ENCODE measurements at regions not wholly inside any gene's neighbourhood (a gene's known extent, or its start where the extent isn't known, plus 50 kb on each side); places are given as distances from the start of the nearest gene placed in this dataset.

DNA sequence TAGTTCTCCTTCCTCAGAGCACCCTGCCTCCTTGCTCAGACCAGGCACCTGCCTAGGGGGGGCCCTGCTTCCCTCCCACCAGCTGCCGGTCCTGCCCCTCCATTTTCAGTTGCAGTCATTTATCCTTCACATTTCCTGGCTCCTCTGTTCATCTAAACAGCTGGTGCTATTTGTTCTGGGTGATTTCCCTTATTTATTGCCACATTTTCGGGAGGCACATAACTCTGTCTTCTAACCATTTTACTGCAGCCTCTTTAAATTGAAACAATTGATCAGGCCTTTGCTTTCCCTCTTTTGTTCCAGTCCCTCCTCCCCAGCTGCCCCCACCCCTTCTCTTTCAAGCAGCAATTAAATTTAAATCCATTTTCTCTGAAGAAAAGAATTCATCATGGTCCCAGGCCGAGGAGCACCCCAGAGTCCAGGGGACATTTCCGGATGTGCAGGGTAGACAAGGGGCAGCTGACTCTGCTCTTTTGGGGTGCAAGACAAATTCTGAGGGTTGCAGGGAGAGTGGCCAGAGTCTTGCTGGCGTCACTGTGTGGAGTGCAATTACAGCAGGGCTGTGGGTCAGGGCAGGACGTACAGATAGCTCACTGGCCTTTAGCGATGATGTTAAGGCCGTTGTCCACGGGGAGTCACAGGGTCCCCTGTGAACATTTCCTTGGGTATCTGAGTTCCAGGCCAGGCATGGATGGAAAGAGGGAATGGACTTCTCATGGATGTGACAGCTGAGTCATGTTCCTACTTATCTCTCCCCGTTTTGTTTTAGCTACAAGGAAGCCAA lies 476.4 kb downstream of the TBC1D22A start:
- TF ChIP-seq, protein P1, sequence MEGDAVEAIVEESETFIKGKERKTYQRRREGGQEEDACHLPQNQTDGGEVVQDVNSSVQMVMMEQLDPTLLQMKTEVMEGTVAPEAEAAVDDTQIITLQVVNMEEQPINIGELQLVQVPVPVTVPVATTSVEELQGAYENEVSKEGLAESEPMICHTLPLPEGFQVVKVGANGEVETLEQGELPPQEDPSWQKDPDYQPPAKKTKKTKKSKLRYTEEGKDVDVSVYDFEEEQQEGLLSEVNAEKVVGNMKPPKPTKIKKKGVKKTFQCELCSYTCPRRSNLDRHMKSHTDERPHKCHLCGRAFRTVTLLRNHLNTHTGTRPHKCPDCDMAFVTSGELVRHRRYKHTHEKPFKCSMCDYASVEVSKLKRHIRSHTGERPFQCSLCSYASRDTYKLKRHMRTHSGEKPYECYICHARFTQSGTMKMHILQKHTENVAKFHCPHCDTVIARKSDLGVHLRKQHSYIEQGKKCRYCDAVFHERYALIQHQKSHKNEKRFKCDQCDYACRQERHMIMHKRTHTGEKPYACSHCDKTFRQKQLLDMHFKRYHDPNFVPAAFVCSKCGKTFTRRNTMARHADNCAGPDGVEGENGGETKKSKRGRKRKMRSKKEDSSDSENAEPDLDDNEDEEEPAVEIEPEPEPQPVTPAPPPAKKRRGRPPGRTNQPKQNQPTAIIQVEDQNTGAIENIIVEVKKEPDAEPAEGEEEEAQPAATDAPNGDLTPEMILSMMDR (IDR thresholded peaks at IDR 0.05), result no peak
- TF ChIP-seq EZH2 (IDR thresholded peaks at IDR 0.05; ENCODE audit: borderline replicate concordance, insufficient read depth, low read depth, low read length, poor library complexity, severe bottlenecking), result no peak
